GM12878 (cell line): ENCODE measurements at regions not wholly inside any gene's neighbourhood (a gene's known extent, or its start where the extent isn't known, plus 50 kb on each side); places are given as distances from the start of the nearest gene placed in this dataset.

Experiments
- ATAC-seq: fragments of 200-7000 bp; cut with Tn5 transposase; 3 replicates; pipeline ENCODE4 v1.9.1; 2020; ENCODE audit warnings: mild to moderate bottlenecking, moderate library complexity
- BruUV-seq: library from RNA; stranded (reverse); fragments of 400-500 nt; replicated peaks from 2 replicates; lab custom pipeline; 2021; lab: Mats Ljungman, UMichigan
- CTCF ChIA-PET: fragments of 300-600 bp; sonication (Branson Sonifier 250); formaldehyde crosslinking; extraction: SDS; loops from one replicate; lab custom pipeline; 2021; ENCODE audit warnings: inconsistent platforms; lab: Yijun Ruan, JAX
- POLR2A ChIA-PET: fragments of 350-600 bp; formaldehyde crosslinking; extraction: SDS; loops from one replicate; lab custom pipeline; 2021; ENCODE audit warnings: inconsistent platforms; lab: Charles Lee
- RAD21 ChIA-PET: fragments of 300-600 bp; sonication (Branson Sonifier 250); formaldehyde crosslinking; loops from one replicate; lab custom pipeline; 2023; ENCODE audit warnings: antibody characterized with exemption; ENCODE audit not compliant: unreplicated experiment; lab: Charles Lee
- SMC1A ChIA-PET: fragments of 300-600 bp; sonication (Branson Sonifier 250); formaldehyde crosslinking; loops from one replicate; lab custom pipeline; 2023; ENCODE audit not compliant: unreplicated experiment, uncharacterized antibody; lab: Charles Lee
- DNase-seq: peaks from one replicate; pipeline ENCODE4 v3.0.0-alpha.2; 2011; ENCODE audit warnings: low read depth, low spot score
- FAIRE-seq: peaks from 3 replicates; lab custom pipeline; 2011; peaks lifted over from hg19 to GRCh38; lab: Jason Lieb, UNC
- H2AFZ ChIP-seq: 2 replicates; pipeline ENCODE4 v1.6.0; 2011; ENCODE audit warnings: low read depth, low read length, control low read depth; ENCODE audit not compliant: control insufficient read depth
- H3K27ac ChIP-seq: 2 replicates; pipeline ENCODE4 v1.5.1; 2011; ENCODE audit warnings: control low read depth; ENCODE audit not compliant: control insufficient read depth, insufficient read depth
- H3K27me3 ChIP-seq, 2 experiments: replicated peaks in 1 of 2; 2 replicates each; pipeline versions ENCODE4 v1.6.0 to v1.6.1; 2011; ENCODE audit warnings: low read length in 1 of 2; ENCODE audit not compliant: control insufficient read depth in 2 of 2, insufficient read depth in 2 of 2
- H3K36me3 ChIP-seq, 2 experiments: 2 replicates each; pipeline ENCODE4 v1.5.1; 2011; ENCODE audit warnings: low read length in 1 of 2; ENCODE audit not compliant: control insufficient read depth in 2 of 2, insufficient read depth in 2 of 2
- H3K4me1 ChIP-seq: 2 replicates; pipeline ENCODE4 v1.6.1; 2011; ENCODE audit warnings: mild to moderate bottlenecking, low read length, moderate library complexity, mixed read lengths; ENCODE audit not compliant: control insufficient read depth, insufficient read depth
- H3K4me2 ChIP-seq: 2 replicates; pipeline ENCODE4 v1.6.0; 2011; ENCODE audit warnings: control low read depth; ENCODE audit not compliant: control insufficient read depth, insufficient read depth
- H3K4me3 ChIP-seq: fragments of 200-600 bp; sonication (generic); 2 replicates; pipeline ENCODE4 v1.5.1; 2016
- H3K79me2 ChIP-seq: 2 replicates; pipeline ENCODE4 v1.6.0; 2011; ENCODE audit warnings: low read length; ENCODE audit not compliant: control insufficient read depth, insufficient read depth
- H3K9ac ChIP-seq: 2 replicates; pipeline ENCODE4 v1.8.0; 2011; ENCODE audit warnings: low read length, control low read depth, mixed read lengths; ENCODE audit not compliant: control insufficient read depth, insufficient read depth
- H3K9me3 ChIP-seq: replicated peaks from 3 replicates; pipeline ENCODE4 v1.5.1; 2011; ENCODE audit warnings: mild to moderate bottlenecking, low read length; ENCODE audit not compliant: control insufficient read depth, insufficient read depth
- H4K20me1 ChIP-seq: 2 replicates; pipeline ENCODE4 v1.6.0; 2011; ENCODE audit not compliant: control insufficient read depth, insufficient read depth
- BACH1 ChIP-seq: fragments of 450-650 bp; IDR thresholded peaks from 2 replicates; pipeline ENCODE4 v1.6.1; 2017; ENCODE audit warnings: mild to moderate bottlenecking, borderline replicate concordance
- CHD2 ChIP-seq: IDR thresholded peaks from 2 replicates; pipeline ENCODE4 v1.6.1; 2011; ENCODE audit warnings: low read depth, low read length, improper control_type of control experiment, borderline replicate concordance
- CHD4 ChIP-seq: fragments of 200-600 bp; sonication (generic); IDR thresholded peaks from 2 replicates; pipeline ENCODE4 v1.6.1; 2016; ENCODE audit warnings: mild to moderate bottlenecking
- CREM ChIP-seq: IDR thresholded peaks from 2 replicates; pipeline ENCODE4 v1.6.1; 2014; ENCODE audit warnings: antibody characterized with exemption, low read depth
- EED ChIP-seq: sonication (generic); IDR thresholded peaks from 2 replicates; pipeline ENCODE4 v1.6.1; 2016; ENCODE audit warnings: antibody characterized with exemption, low read depth
- ETV6 ChIP-seq, 2 experiments: fragments of 450-650 bp in 1 of 2; IDR thresholded peaks in 1 of 2; conservative IDR thresholded peaks in 1 of 2; 2 replicates each; pipeline ENCODE4 v1.6.1; 2014; ENCODE audit warnings: antibody characterized with exemption in 1 of 2, borderline replicate concordance in 1 of 2, low read depth in 1 of 2, mild to moderate bottlenecking in 1 of 2, moderate library complexity in 1 of 2
- HDGF ChIP-seq: fragments of 450-650 bp; IDR thresholded peaks from 2 replicates; pipeline ENCODE4 v1.6.1; 2016; ENCODE audit warnings: antibody characterized with exemption
- KAT2A ChIP-seq: conservative IDR thresholded peaks from 2 replicates; pipeline ENCODE4 v1.6.1; 2011; ENCODE audit warnings: low read depth, low read length; ENCODE audit not compliant: control insufficient read depth
- MEF2B ChIP-seq: fragments of 450-650 bp; IDR thresholded peaks from 2 replicates; pipeline ENCODE4 v1.6.1; 2018; ENCODE audit warnings: mild to moderate bottlenecking, moderate library complexity; ENCODE audit not compliant: partially characterized antibody, poor library complexity, severe bottlenecking
- NR2C1 ChIP-seq: fragments of 450-650 bp; IDR thresholded peaks from 2 replicates; pipeline ENCODE4 v1.6.1; 2017; ENCODE audit warnings: antibody characterized with exemption, mild to moderate bottlenecking, moderate library complexity
- POLR2A ChIP-seq: IDR thresholded peaks from 2 replicates; pipeline ENCODE4 v1.6.1; 2011; ENCODE audit warnings: low read depth, mild to moderate bottlenecking, low read length
- SPI1 ChIP-seq: IDR thresholded peaks from 2 replicates; pipeline ENCODE4 v1.6.1; 2011; ENCODE audit warnings: low read depth, mild to moderate bottlenecking, low read length, moderate library complexity, borderline replicate concordance; ENCODE audit not compliant: insufficient read depth
- SRF ChIP-seq, 2 experiments: IDR thresholded peaks; 2 replicates each; pipeline ENCODE4 v1.6.1; 2011; ENCODE audit warnings: low read depth in 2 of 2, low read length in 2 of 2, mild to moderate bottlenecking in 1 of 2, moderate library complexity in 1 of 2
- SUZ12 ChIP-seq: fragments of 200-600 bp; sonication (generic); IDR thresholded peaks from one replicate; pipeline ENCODE4 v1.6.1; 2018; ENCODE audit warnings: antibody characterized with exemption, mild to moderate bottlenecking; ENCODE audit not compliant: unreplicated experiment
- TCF12 ChIP-seq: IDR thresholded peaks from 2 replicates; pipeline ENCODE4 v1.6.1; 2011; ENCODE audit warnings: low read depth, mild to moderate bottlenecking, low read length
- WGBS: methylation state at CpG from one replicate; pipeline ENCODE4 v1.1.6; 2016; ENCODE audit warnings: low lambda C conversion rate; ENCODE audit not compliant: insufficient replicate concordance, insufficient coverage; ENCODE audit errors: missing lambda C conversion rate; 5-methylcytosine and 5-hydroxymethylcytosine counted together
- in situ Hi-C: fragments of 300-500 bp; cut with MboI; formaldehyde crosslinking; loops from 9 replicates; pipeline ENCODE4 v1.14.3; 2018; ENCODE audit warnings: mixed read lengths
- intact Hi-C: fragments of 100-400 bp; cut with micrococcal nuclease; formaldehyde crosslinking; loops from one replicate; pipeline ENCODE4 v1.14.2; 2022; ENCODE audit not compliant: unreplicated experiment
- TF ChIP-seq, protein P1 (sequence below): fragments of 450-650 bp; IDR thresholded peaks from 2 replicates; pipeline ENCODE4 v1.6.1; 2014; ENCODE audit warnings: mild to moderate bottlenecking
- TF ChIP-seq, protein P2 (sequence below): fragments of 450-650 bp; formaldehyde crosslinking; IDR thresholded peaks from 2 replicates; pipeline ENCODE4 v1.4.0; 2020; ENCODE audit warnings: mild to moderate bottlenecking, moderate library complexity

DNA sequence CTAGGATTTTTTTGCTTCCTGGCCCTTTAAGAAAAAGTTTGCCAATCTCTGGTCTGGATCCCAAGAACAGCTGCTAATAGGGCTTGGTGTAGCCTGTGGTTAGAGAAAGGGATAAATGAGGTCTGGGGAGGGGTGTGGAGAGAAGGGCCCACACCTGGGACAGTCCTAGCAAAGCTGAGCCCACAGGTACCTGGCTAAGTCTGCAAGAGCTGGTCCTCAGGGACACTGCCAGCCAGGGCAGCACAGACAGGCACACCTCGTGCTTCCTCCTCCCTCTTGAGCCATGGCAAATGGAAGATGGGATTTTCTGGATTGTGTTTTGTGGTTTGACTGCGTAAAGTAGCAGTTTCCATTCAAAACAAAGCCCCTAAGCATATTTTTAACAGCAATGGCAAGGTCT is 217.5 kb downstream of the SOX9 start (continued):
- TF ChIP-seq ETV6 (conservative IDR thresholded peaks at IDR 0.05 in 1 of 2, IDR thresholded peaks at IDR 0.05 in 1 of 2; ENCODE audit: borderline replicate concordance in 1 of 2, low read depth in 1 of 2), result no peak
- TF ChIP-seq CHD2, result no peak
- no peak for TF ChIP-seq TCF12
- no peak for TF ChIP-seq NR2C1

DNA sequence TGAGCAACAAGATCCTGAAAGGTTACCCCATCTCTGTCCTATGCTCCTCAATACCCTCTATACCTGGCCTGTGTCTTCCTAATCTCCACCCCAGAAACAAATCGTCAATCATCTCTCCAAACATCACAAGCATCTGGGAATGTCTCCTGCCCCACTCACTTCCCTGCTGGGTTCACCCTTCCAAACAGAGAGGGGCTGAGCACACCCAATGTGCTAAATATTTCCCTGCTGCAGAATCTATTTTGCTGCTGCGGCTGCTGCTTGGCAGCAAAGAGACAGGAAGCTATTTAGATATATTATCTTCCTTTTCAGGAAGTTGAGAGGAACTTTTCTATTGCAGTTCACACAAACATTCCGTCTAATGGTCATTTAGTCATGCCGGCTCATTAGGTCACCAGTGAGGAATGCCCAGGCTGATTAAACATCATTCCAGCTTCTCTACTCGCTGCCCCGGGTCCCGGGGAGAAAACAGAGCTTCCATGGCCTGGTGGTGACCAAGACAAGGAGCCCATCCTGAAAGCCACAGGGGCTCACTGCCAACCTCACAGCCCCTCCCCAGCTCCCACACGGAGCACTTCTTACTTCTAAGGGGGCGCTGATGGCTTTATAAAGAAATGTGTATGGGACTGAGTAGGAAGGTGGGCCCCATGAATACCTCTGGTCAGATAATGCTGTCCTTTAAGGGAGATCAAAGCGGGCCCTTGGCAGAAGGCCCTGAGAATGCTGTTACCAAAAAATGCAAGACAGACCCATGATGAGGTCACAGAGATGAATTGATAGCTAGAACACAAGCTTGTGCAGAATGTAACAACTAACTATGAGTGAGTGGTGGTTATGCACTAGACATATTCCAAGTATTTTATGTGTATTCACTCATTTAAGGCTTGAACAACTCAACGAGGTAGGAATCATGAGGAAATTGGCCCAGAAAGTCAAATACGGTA is 218.3 kb downstream of the SOX9 start:
- Histone ChIP-seq H3K9ac (no peak overlapping the region), H3K79me2 (no peaks in the 10 kb centered on the region), H3K9me3 (peaks cover 2% of the 10 kb centered on the region; the same call in 2 of the 3 replicates), H3K27ac (no peak overlapping the region), H3K4me3 (no peak overlapping the region), H3K4me2 (no peak overlapping the region), H4K20me1 (no peaks in the 10 kb centered on the region), H2AFZ (no peak overlapping the region; the same call in 1 of the 2 replicates), H3K36me3 (no peaks in the 10 kb centered on the region), H3K4me1 (no peaks in the 10 kb centered on the region; the same call in 1 of the 2 replicates), H3K27me3 (no peaks in the 10 kb centered on the region)
- intact Hi-C loops, result no loop called here
- ChIA-PET CTCF (no interaction called here), POLR2A (no interaction called here), RAD21 (interaction anchor here (0.6 kb wide), 1 partner anchor 65 kb away, joined by 3 read pairs; no protein-coding TSS in a partner anchor), SMC1A (interaction anchor here (0.7 to 0.8 kb wide), 2 partner anchors 22 to 171 kb away, joined by 3 to 4 read pairs; no protein-coding TSS in a partner anchor)
- no peak for FAIRE-seq
- no TSS peak for BruUV-seq
- 41% methylated on average over 12 of the region's 12 CpGs for WGBS
- DNase-seq, result no peak
- ATAC-seq, result no peak
- in situ Hi-C loops, result no loop called here
- TF ChIP-seq SRF (IDR thresholded peaks at IDR 0.05; ENCODE audit: low read depth in 2 of 2, low read length in 2 of 2) (no peak), MEF2B (no peak), SPI1 (no peak), HDGF (no peak), BACH1 (no peak), POLR2A (no peak), CHD4 (no peak), EED (no peak), SUZ12 (no peak), CREM (no peak), KAT2A (no peak)
- TF ChIP-seq, protein P1, sequence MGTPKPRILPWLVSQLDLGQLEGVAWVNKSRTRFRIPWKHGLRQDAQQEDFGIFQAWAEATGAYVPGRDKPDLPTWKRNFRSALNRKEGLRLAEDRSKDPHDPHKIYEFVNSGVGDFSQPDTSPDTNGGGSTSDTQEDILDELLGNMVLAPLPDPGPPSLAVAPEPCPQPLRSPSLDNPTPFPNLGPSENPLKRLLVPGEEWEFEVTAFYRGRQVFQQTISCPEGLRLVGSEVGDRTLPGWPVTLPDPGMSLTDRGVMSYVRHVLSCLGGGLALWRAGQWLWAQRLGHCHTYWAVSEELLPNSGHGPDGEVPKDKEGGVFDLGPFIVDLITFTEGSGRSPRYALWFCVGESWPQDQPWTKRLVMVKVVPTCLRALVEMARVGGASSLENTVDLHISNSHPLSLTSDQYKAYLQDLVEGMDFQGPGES, result no peak
- TF ChIP-seq, protein P2, sequence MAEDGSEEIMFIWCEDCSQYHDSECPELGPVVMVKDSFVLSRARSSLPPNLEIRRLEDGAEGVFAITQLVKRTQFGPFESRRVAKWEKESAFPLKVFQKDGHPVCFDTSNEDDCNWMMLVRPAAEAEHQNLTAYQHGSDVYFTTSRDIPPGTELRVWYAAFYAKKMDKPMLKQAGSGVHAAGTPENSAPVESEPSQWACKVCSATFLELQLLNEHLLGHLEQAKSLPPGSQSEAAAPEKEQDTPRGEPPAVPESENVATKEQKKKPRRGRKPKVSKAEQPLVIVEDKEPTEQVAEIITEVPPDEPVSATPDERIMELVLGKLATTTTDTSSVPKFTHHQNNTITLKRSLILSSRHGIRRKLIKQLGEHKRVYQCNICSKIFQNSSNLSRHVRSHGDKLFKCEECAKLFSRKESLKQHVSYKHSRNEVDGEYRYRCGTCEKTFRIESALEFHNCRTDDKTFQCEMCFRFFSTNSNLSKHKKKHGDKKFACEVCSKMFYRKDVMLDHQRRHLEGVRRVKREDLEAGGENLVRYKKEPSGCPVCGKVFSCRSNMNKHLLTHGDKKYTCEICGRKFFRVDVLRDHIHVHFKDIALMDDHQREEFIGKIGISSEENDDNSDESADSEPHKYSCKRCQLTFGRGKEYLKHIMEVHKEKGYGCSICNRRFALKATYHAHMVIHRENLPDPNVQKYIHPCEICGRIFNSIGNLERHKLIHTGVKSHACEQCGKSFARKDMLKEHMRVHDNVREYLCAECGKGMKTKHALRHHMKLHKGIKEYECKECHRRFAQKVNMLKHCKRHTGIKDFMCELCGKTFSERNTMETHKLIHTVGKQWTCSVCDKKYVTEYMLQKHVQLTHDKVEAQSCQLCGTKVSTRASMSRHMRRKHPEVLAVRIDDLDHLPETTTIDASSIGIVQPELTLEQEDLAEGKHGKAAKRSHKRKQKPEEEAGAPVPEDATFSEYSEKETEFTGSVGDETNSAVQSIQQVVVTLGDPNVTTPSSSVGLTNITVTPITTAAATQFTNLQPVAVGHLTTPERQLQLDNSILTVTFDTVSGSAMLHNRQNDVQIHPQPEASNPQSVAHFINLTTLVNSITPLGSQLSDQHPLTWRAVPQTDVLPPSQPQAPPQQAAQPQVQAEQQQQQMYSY (CRISPR knock-in tag), result no peak
